ENCODE measurements at regions not wholly inside any gene's neighbourhood (a gene's known extent, or its start where the extent isn't known, plus 50 kb on each side); places are given as distances from the start of the nearest gene placed in this dataset.

GRCh38 chr1:214953901-214954616, 128.5 kb upstream of the KCNK2 start:
- DNase-seq, result no peak
- no peaks in the 10 kb centered on the region for H3K27me3 ChIP-seq (ENCODE audit: insufficient read depth)
- H3K9me2 ChIP-seq, result no peaks in the 10 kb centered on the region
- H3K4me1 ChIP-seq (ENCODE audit: control insufficient read depth in 1 of 2, insufficient read depth in 2 of 2, low read depth in 1 of 2, low read length in 1 of 2), result peaks cover 3 to 9% of the 10 kb centered on the region in 2 experiments; a peak in 2 of 4 replicates
- no peaks in the 10 kb centered on the region for H4K20me1 ChIP-seq (ENCODE audit: insufficient read depth)
- WGBS (ENCODE audit: low lambda C conversion rate), result 70% methylated on average over 1 of the region's 1 CpG
- no peak overlapping the region for H3K27ac ChIP-seq (ENCODE audit: low read depth in 2 of 2, low read length in 1 of 2)
- CTCF ChIA-PET, result no interaction called here
- POLR2A ChIA-PET, result no interaction called here
- no peak overlapping the region for H3K9ac ChIP-seq
- TF ChIP-seq FOSL2 (IDR thresholded peaks at IDR 0.05; ENCODE audit: borderline replicate concordance, low read depth) (no peak), EZH2phosphoT487 (IDR thresholded peaks at IDR 0.05; ENCODE audit: borderline replicate concordance, low read depth) (no peak), RFX5 (IDR thresholded peaks at IDR 0.05; ENCODE audit: low read length) (no peak), EP300 (IDR thresholded peaks at IDR 0.05; ENCODE audit: borderline replicate concordance in 1 of 2, low read depth in 1 of 2, low read length in 1 of 2) (no peak), MEF2A (IDR thresholded peaks at IDR 0.05; ENCODE audit: borderline replicate concordance, low read depth) (no peak), CHD2 (IDR thresholded peaks at IDR 0.05; ENCODE audit: low read length, partially characterized antibody) (no peak), NFIC (IDR thresholded peaks at IDR 0.05; ENCODE audit: borderline replicate concordance) (no peak), CTCF (IDR thresholded peaks at IDR 0.05) (no peak), GATA2 (CRISPR knock-in tag; IDR thresholded peaks at IDR 0.05) (no peak), RCOR1 (IDR thresholded peaks at IDR 0.05; ENCODE audit: low read length) (no peak)
- TF ChIP-seq, protein P1, sequence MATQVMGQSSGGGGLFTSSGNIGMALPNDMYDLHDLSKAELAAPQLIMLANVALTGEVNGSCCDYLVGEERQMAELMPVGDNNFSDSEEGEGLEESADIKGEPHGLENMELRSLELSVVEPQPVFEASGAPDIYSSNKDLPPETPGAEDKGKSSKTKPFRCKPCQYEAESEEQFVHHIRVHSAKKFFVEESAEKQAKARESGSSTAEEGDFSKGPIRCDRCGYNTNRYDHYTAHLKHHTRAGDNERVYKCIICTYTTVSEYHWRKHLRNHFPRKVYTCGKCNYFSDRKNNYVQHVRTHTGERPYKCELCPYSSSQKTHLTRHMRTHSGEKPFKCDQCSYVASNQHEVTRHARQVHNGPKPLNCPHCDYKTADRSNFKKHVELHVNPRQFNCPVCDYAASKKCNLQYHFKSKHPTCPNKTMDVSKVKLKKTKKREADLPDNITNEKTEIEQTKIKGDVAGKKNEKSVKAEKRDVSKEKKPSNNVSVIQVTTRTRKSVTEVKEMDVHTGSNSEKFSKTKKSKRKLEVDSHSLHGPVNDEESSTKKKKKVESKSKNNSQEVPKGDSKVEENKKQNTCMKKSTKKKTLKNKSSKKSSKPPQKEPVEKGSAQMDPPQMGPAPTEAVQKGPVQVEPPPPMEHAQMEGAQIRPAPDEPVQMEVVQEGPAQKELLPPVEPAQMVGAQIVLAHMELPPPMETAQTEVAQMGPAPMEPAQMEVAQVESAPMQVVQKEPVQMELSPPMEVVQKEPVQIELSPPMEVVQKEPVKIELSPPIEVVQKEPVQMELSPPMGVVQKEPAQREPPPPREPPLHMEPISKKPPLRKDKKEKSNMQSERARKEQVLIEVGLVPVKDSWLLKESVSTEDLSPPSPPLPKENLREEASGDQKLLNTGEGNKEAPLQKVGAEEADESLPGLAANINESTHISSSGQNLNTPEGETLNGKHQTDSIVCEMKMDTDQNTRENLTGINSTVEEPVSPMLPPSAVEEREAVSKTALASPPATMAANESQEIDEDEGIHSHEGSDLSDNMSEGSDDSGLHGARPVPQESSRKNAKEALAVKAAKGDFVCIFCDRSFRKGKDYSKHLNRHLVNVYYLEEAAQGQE (IDR thresholded peaks at IDR 0.05; ENCODE audit: low read depth, low read length), result no peak
- TF ChIP-seq, protein P2, sequence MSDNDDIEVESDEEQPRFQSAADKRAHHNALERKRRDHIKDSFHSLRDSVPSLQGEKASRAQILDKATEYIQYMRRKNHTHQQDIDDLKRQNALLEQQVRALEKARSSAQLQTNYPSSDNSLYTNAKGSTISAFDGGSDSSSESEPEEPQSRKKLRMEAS (IDR thresholded peaks at IDR 0.05; ENCODE audit: low read depth), result no peak
- peaks cover 23% of the 10 kb centered on the region for H3F3A ChIP-seq (replicated peaks; ENCODE audit: insufficient read depth)
- no peak overlapping the region; the same call in 1 of the 2 replicates for H2AFZ ChIP-seq (ENCODE audit: low read depth)
- H3K4me3 ChIP-seq (ENCODE audit: low read depth in 2 of 2, low read length in 1 of 2), result no peak overlapping the region
- no peaks in the 10 kb centered on the region for H3K36me3 ChIP-seq (replicated peaks in 1 of 2; ENCODE audit: control insufficient read depth in 1 of 2, insufficient read depth in 2 of 2, low read length in 1 of 2)
- no peaks in the 10 kb centered on the region for H3K79me2 ChIP-seq (ENCODE audit: insufficient read depth)
- no peak overlapping the region for H3K4me2 ChIP-seq
- no peaks in the 10 kb centered on the region; the same call in 1 of the 2 replicates for H3K9me3 ChIP-seq

Measured in SK-N-SH (cell line).